ENCODE measurements at regions not wholly inside any gene's neighbourhood (a gene's known extent, or its start where the extent isn't known, plus 50 kb on each side); places are given as distances from the start of the nearest gene placed in this dataset.

GRCh38 chr2:48852938-48853337, 97.4 kb upstream of the LHCGR start:
- no peak for DNase-seq (ENCODE audit: low spot score)

DNA sequence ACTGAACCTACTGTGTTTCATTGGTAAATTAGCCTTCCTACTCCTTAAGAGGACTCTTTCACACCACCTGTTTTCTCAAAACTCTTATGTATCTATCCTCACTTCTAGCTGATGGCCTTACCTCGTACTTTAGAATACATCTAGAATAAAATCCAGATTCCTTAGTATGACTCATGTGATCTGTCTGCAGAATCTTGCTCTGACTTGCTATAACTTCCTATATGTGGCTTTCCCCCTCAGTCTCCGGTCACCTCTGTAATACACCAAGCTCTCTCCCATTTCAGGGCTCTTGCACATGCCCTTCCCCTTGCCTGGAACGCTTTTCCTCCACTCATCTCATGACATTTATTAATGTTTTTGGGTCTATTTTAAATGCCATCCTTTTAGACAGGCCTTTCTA, 95.6 kb upstream of the LHCGR start:
- no peak for DNase-seq (ENCODE audit: low spot score)

- no peak for DNase-seq (ENCODE audit: low spot score)
Observed at GRCh38 chr2:48849770-48850169, 94.2 kb upstream of the LHCGR start.

DNA sequence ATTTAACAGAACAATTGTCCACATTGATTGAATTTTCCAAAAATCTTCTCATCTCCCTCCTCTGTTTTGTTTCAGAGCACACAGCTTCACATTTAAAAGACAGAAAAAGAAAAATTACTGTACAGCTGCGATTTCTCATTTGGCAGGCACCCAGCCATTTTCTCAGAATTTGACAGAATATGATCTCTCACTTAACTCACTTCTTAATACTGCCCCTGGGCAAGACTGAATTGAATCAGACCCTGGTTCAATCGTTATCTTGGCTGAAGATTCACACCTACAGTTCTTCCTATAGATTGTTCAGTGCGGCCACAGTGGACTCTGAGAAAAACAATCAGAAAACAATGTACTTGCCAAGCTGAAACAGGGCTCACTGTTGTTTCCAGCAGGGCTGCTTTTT, 90.2 kb upstream of the LHCGR start:
- no peak for DNase-seq (ENCODE audit: low spot score)

DNA sequence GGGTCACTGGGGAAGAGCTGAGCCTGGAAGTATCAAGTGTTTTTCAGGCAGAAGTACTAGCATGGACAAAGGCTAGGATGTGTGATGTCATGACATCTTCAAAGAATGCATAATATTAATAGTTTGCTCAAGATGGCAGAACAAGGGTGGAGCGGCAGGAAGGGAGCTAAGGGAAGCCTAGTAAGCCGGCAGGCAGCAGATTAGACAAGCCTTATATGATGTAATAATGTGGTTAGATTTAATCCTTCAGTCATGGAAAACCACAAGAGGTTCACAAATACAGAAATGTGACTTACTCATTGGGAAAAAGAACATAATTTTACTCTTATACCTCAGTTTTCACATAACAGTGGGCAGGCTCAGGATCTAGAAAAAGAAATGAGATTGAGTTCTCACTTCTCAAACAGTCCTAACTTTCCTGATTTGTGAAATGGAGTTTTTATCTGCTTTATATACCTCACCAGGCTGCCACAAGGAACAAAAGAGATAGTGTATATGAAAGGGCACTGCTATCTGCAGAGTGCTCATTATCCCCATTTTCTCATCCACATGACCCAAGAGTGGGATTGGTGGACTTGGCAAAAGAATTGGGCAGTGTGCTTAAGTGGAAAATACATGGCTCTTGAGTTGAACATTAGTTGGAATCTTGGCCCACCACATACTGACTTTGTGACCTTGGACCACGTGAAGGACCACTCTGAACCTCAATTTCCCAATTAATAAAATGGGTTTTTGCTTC, 89.1 kb upstream of the LHCGR start:
- no peak for DNase-seq (ENCODE audit: low spot score)

DNA sequence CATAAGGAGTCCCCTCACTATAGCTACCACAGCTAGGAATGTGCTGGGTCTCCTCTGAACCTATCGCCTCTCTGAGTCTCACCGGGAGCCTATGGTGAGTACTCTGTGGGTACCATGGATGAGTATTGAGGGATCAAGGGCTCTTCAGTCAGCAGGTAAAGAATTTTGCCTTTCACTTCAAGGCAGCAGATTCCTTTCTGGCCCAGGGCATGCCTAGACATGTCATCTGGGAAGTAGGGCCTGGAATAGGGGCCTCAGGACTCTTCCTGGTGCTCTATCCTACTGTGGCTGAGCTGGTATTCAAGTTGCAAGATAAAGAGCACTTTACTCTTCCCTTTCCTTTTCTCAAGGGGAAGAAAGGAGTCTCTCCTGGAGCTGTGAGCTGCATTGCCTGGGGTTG, 85.6 kb upstream of the LHCGR start:
- DNase-seq (ENCODE audit: low spot score), result no peak

DNA sequence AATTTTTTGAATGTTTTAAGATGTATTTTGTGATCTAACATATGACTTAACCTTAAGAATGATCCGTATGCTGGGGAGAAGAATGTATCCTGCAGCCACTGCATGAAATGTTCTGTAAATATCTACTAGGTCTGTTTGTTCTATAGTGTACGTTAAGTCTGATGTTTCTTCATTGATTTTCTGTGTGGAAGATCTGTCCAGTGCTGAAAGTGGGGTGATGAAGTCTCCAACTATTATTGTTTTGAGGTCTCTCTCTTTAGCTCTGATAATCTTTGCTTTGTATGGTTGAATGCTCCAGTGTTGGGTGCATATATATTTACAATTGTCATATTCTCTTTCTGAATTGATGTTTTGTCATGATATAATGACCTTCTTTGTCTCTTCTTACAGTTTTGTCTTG, 82.5 kb upstream of the LHCGR start:
- DNase-seq (ENCODE audit: low spot score), result no peak

GRCh38 chr2:48829569-48829968, 74.0 kb upstream of the LHCGR start:
- DNase-seq (ENCODE audit: low spot score), result no peak

DNA sequence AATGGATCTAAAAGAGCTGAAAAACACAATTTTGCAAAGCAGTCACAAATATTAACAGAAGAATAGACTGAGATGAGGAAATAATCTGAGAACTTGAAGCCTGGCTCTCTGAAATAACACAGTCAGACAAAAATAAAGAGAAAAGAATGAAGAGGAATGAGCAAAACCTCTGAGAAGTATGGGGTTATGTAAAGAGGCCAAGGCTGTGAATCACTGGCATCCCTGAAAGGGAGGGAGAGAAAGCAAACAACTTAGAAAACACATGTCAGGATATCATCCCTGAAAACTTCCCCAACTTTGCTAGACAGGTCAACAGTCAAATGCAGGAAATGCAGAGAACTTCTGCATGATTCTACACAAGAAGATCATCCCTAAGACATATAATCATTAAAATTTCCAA, 73.5 kb upstream of the LHCGR start:
- no peak for DNase-seq (ENCODE audit: low spot score)

- DNase-seq (ENCODE audit: low spot score), result no peak
Observed at GRCh38 chr2:48826986-48827385, 71.5 kb upstream of the LHCGR start.

DNA sequence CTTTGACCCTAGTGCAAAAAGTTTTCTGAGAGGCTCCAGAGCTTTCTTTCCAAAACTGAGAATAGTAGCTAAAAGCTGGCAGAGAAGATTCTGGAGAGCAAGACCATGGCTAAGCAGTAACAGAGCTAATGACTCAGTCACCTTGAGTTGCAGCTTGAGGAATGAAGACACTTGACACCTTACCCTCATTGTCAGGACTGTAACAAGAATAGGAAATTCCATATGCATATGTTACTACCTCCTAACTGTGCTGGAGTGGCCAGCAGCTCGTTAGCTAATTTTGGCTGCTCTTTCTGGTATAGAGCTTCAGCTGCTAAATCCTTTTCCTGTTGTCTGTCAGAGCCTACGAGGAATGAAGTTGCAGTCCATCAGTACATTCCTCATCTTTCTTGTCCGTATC, 68.6 kb upstream of the LHCGR start:
- no peak for DNase-seq (ENCODE audit: low spot score)

DNA sequence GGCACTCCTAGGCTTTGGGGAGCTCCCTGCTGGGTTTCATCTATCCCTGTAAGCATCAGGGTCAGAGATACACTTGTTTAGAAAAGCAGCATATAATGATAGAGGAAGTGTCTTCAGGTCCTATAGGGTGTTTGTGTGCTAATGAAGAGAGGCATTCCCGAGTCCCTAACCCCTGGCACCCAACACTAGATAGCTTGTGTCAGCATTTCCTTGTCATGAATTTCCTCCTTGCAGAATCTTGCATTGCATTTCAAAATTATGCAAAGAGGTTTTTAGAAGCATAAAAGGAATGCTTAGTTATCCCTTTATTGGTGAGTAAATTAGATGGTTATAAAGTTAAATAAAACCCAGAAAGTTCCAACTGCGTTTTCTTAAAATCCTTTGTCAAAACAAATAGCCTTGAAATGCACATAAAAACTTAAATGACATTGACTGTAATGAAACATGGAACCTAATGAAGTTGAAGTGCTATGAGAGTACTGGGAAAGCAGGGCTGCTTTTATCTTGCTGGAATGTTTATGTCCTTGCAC, 63.7 kb upstream of the LHCGR start:
- DNase-seq (ENCODE audit: low spot score), result no peak

DNA sequence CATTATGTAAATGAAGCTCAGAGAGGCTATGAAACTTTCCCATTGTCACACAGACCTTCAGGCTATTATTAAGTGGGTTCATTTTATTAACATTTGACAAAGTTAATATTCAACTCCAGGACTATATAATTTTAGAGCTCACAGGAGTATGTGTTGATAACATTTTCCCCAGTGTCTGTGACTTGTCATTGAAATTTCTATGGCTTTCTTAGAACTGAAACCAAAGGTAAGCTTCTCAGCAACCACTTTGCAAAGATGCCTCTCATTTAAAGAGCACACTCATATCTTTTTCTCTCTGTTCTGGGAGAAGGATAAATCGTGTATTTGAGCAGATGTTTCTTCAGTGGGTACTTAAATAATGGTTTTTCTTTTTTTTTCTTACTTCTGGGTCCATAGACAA, 61.8 kb upstream of the LHCGR start:
- DNase-seq (ENCODE audit: low spot score), result no peak

DNA sequence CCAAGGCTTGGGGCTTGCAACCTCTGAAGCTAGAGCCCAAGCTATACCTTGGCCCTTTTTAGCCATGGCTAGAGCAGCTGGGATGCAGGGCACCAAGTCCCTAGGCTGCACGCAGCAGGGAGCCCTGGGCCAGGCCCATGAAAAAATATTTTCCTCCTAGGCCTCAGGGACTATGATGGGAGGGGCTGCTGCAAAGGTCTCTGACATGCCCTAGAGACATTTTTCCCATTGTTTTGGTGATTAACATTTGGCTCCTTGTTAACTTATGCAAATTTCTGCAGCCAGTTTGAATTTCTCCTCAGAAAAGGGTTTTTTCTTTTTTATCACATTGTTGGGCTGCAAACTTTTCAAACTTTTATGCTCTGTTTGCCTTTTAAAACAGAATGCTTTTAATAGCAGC, 56.9 kb upstream of the LHCGR start:
- no peak for DNase-seq (ENCODE audit: low spot score)

DNA sequence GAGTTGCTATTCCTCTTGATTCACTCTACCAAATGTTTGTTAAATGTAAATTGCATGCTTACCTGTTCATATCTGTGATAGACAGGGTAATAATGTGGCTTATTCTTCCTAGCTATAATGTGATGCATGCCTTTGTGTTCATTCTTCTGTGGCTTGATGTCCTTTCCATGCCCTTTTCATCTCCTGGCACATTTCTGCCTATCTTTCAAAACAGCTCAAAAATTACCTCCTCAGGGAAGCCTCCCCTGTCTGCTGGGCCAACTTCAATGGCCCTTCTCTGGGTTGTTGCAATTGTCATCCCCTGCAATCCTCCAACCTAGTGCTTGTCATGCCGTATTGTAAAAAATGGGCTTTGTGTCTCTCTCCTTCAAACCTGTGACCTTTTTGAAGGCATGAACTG, 52.8 kb upstream of the LHCGR start:
- DNase-seq (ENCODE audit: low spot score), result no peak

Measured in putamen (tissue), 1 donor.